SK-N-SH treated with all-trans-retinoic acid at 6 μM for 48 hours (cell line): ENCODE measurements at regions not wholly inside any gene's neighbourhood (a gene's known extent, or its start where the extent isn't known, plus 50 kb on each side); places are given as distances from the start of the nearest gene placed in this dataset.

Source experiments
- ATAC-seq: fragments of 200-7000 bp; cut with Tn5 transposase; 3 replicates; pipeline ENCODE4 v1.9.1; 2020; ENCODE audit warnings: mild to moderate bottlenecking, moderate library complexity
- ARNTL ChIP-seq: fragments of 450-650 bp; formaldehyde crosslinking; IDR thresholded peaks from 2 replicates; pipeline ENCODE4 v1.5.0; 2020; ENCODE audit warnings: low read depth, mild to moderate bottlenecking, moderate library complexity, borderline replicate concordance
- BACH2 ChIP-seq: fragments of 250-450 bp; sonication (Bioruptor Pico); IDR thresholded peaks from 2 replicates; pipeline ENCODE4 v1.9.0; 2021; ENCODE audit warnings: mild to moderate bottlenecking, borderline replicate concordance
- CSDC2 ChIP-seq: fragments of 250-450 bp; sonication (Bioruptor Pico); IDR thresholded peaks from 2 replicates; pipeline ENCODE4 v1.5.0; 2020; ENCODE audit warnings: mild to moderate bottlenecking, moderate library complexity
- GLIS3 ChIP-seq: fragments of 250-450 bp; sonication (Bioruptor Pico); IDR thresholded peaks from 2 replicates; pipeline ENCODE4 v1.5.0; 2020; ENCODE audit warnings: mild to moderate bottlenecking, moderate library complexity
- ISL1 ChIP-seq: fragments of 250-450 bp; sonication (Bioruptor Pico); IDR thresholded peaks from 2 replicates; pipeline ENCODE4 v2.1.2; 2022; ENCODE audit warnings: mild to moderate bottlenecking, moderate library complexity
- OSR1 ChIP-seq: fragments of 250-450 bp; sonication (Bioruptor Pico); IDR thresholded peaks from 2 replicates; pipeline ENCODE4 v1.8.0; 2022; ENCODE audit warnings: moderate library complexity, mild to moderate bottlenecking, inconsistent platforms
- PATZ1 ChIP-seq: fragments of 250-450 bp; sonication (Bioruptor Pico); IDR thresholded peaks from 2 replicates; pipeline ENCODE4 v1.8.0; 2020; ENCODE audit warnings: mild to moderate bottlenecking, moderate library complexity, borderline replicate concordance
- POU6F1 ChIP-seq: fragments of 250-450 bp; sonication (Bioruptor Pico); IDR thresholded peaks from 2 replicates; pipeline ENCODE4 v1.8.0; 2021; ENCODE audit warnings: low read depth, mild to moderate bottlenecking, moderate library complexity, borderline replicate concordance
- PPARA ChIP-seq: fragments of 250-450 bp; sonication (Bioruptor Pico); IDR thresholded peaks from 2 replicates; pipeline ENCODE4 v1.5.0; 2020; ENCODE audit warnings: mild to moderate bottlenecking, borderline replicate concordance
- RARB ChIP-seq: fragments of 250-450 bp; sonication (Bioruptor Pico); IDR thresholded peaks from 2 replicates; pipeline ENCODE4 v1.8.0; 2021; ENCODE audit warnings: mild to moderate bottlenecking, moderate library complexity
- SNAI2 ChIP-seq: fragments of 250-450 bp; sonication (Bioruptor Pico); IDR thresholded peaks from 2 replicates; pipeline ENCODE4 v1.5.0; 2020; ENCODE audit warnings: mild to moderate bottlenecking, moderate library complexity
- TCF4 ChIP-seq: fragments of 250-450 bp; sonication (Bioruptor Pico); IDR thresholded peaks from 2 replicates; pipeline ENCODE4 v1.8.0; 2021; ENCODE audit warnings: mild to moderate bottlenecking, moderate library complexity, borderline replicate concordance
- TOX ChIP-seq: fragments of 250-450 bp; sonication (Bioruptor Pico); IDR thresholded peaks from 2 replicates; pipeline ENCODE4 v1.8.0; 2021; ENCODE audit warnings: mild to moderate bottlenecking, moderate library complexity, borderline replicate concordance
- TSHZ2 ChIP-seq: fragments of 250-450 bp; sonication (Bioruptor Pico); IDR thresholded peaks from 2 replicates; pipeline ENCODE4 v1.5.0; 2020; ENCODE audit warnings: mild to moderate bottlenecking, moderate library complexity
- ZFP3 ChIP-seq: fragments of 250-450 bp; sonication (Bioruptor Pico); IDR thresholded peaks from 2 replicates; pipeline ENCODE4 v1.5.0; 2020; ENCODE audit warnings: mild to moderate bottlenecking, moderate library complexity
- ZFP30 ChIP-seq: fragments of 450-650 bp; formaldehyde crosslinking; IDR thresholded peaks from 2 replicates; pipeline ENCODE4 v1.5.0; 2022; ENCODE audit warnings: mild to moderate bottlenecking, moderate library complexity
- ZNF565 ChIP-seq: fragments of 450-650 bp; formaldehyde crosslinking; conservative IDR thresholded peaks from 2 replicates; pipeline ENCODE4 v1.5.0; 2020; ENCODE audit warnings: low read depth, mild to moderate bottlenecking, moderate library complexity
- ZNF70 ChIP-seq: fragments of 450-650 bp; formaldehyde crosslinking; IDR thresholded peaks from 2 replicates; pipeline ENCODE4 v1.5.0; 2020; ENCODE audit warnings: mild to moderate bottlenecking, moderate library complexity
- ZNF8 ChIP-seq: fragments of 450-650 bp; formaldehyde crosslinking; IDR thresholded peaks from 2 replicates; pipeline ENCODE4 v1.5.0; 2020; ENCODE audit warnings: mild to moderate bottlenecking, moderate library complexity
- TF ChIP-seq, protein P1 (sequence below): fragments of 250-450 bp; sonication (Bioruptor Pico); IDR thresholded peaks from 2 replicates; pipeline ENCODE4 v1.5.1; 2021; ENCODE audit warnings: mild to moderate bottlenecking, moderate library complexity
- TF ChIP-seq, protein P2 (sequence below): fragments of 250-450 bp; sonication (Bioruptor Pico); IDR thresholded peaks from 2 replicates; pipeline ENCODE4 v1.5.1; 2020; ENCODE audit warnings: low read depth, mild to moderate bottlenecking, moderate library complexity

- TF ChIP-seq ZNF70: no peak
- TF ChIP-seq ZNF8 (CRISPR knock-in tag): no peak
- TF ChIP-seq, protein P1, sequence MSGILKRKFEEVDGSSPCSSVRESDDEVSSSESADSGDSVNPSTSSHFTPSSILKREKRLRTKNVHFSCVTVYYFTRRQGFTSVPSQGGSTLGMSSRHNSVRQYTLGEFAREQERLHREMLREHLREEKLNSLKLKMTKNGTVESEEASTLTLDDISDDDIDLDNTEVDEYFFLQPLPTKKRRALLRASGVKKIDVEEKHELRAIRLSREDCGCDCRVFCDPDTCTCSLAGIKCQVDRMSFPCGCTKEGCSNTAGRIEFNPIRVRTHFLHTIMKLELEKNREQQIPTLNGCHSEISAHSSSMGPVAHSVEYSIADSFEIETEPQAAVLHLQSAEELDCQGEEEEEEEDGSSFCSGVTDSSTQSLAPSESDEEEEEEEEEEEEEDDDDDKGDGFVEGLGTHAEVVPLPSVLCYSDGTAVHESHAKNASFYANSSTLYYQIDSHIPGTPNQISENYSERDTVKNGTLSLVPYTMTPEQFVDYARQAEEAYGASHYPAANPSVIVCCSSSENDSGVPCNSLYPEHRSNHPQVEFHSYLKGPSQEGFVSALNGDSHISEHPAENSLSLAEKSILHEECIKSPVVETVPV: no peak
- TF ChIP-seq ISL1 (CRISPR knock-in tag): no peak
- TF ChIP-seq PPARA: no peak
- no peak for TF ChIP-seq TSHZ2 (CRISPR knock-in tag)
- TF ChIP-seq TCF4 (CRISPR knock-in tag): no peak
- no peak for TF ChIP-seq TOX (CRISPR knock-in tag)
- TF ChIP-seq GLIS3 (CRISPR knock-in tag): no peak
- no peak for TF ChIP-seq ARNTL (CRISPR knock-in tag)
- TF ChIP-seq RARB (CRISPR knock-in tag): no peak
- ATAC-seq: no peak
These were observed 167.2 kb downstream of the KDR start for GRCh38 chr4:54958236-54958635.

DNA sequence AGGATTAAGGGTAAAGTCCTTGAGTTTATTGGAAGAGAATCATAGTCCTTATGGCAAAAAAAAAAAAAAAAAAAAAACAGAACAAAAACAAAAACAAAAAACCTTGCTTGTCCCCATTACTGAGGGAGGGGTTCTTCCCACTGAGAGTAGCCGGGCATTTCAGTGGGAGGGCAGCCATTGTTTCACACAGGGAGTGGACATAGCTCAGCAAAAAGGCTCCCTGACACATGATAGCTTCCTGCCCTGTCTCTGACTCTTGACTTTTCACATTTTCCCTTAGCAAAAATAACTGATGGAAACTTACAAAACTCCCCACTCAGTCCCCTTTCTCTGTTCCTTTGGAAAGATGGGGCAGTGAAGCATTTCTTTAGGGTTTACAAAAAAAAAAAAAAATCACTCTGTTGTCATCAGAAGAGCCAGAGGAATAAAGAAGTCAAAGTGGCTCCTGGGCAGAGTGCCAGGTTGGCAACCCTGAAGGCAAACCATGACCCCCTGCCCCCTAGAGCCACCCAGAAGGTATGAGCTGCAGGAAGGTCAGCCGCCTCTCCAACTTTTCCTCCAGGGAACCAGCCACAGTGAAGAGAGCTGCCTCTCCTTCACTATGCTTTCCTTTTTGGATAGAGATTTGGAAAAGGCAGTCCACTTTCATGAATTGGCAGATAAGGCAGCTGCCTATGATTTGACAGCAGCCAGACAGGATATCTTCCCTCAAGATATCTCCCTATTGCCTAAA lies 170.6 kb downstream of the KDR start:
- TF ChIP-seq RARB (CRISPR knock-in tag): no peak
- TF ChIP-seq SNAI2 (CRISPR knock-in tag): no peak
- no peak for TF ChIP-seq ZFP30 (CRISPR knock-in tag)
- no peak for TF ChIP-seq TSHZ2 (CRISPR knock-in tag)
- TF ChIP-seq, protein P2, sequence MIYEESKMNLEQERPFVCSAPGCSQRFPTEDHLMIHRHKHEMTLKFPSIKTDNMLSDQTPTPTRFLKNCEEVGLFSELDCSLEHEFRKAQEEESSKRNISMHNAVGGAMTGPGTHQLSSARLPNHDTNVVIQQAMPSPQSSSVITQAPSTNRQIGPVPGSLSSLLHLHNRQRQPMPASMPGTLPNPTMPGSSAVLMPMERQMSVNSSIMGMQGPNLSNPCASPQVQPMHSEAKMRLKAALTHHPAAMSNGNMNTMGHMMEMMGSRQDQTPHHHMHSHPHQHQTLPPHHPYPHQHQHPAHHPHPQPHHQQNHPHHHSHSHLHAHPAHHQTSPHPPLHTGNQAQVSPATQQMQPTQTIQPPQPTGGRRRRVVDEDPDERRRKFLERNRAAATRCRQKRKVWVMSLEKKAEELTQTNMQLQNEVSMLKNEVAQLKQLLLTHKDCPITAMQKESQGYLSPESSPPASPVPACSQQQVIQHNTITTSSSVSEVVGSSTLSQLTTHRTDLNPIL: no peak
- no peak for TF ChIP-seq ZNF565 (CRISPR knock-in tag)
- TF ChIP-seq, all 23 proteins: peak for 0
- ATAC-seq: no peak

- TF ChIP-seq ZNF565 (CRISPR knock-in tag): no peak
- TF ChIP-seq ZNF8 (CRISPR knock-in tag): no peak
- no peak for TF ChIP-seq ZFP3 (CRISPR knock-in tag)
- no peak for TF ChIP-seq SNAI2 (CRISPR knock-in tag)
- TF ChIP-seq ISL1 (CRISPR knock-in tag): no peak
- TF ChIP-seq, protein P2: no peak
- no peak for TF ChIP-seq TOX (CRISPR knock-in tag)
- no peak for TF ChIP-seq RARB (CRISPR knock-in tag)
- TF ChIP-seq OSR1 (CRISPR knock-in tag): no peak
- no peak for TF ChIP-seq PATZ1 (CRISPR knock-in tag)
- TF ChIP-seq, protein P1: no peak
- TF ChIP-seq TCF4 (CRISPR knock-in tag): no peak
- TF ChIP-seq BACH2 (CRISPR knock-in tag): no peak
- no peak for TF ChIP-seq GLIS3 (CRISPR knock-in tag)
- no peak for TF ChIP-seq CSDC2 (CRISPR knock-in tag)
- TF ChIP-seq POU6F1 (CRISPR knock-in tag): no peak
- no peak for TF ChIP-seq PPARA
- no peak for TF ChIP-seq ZNF70
- TF ChIP-seq ZFP30 (CRISPR knock-in tag): no peak
- no peak for ATAC-seq
These were observed 178.7 kb downstream of the KDR start for GRCh38 chr4:54946741-54947140.
